SK-N-SH (cell line): ENCODE measurements at regions not wholly inside any gene's neighbourhood (a gene's known extent, or its start where the extent isn't known, plus 50 kb on each side); places are given as distances from the start of the nearest gene placed in this dataset.

Source experiments
- EP300 ChIP-seq, 2 experiments: IDR thresholded peaks; 2 replicates each; pipeline versions ENCODE4 v1.4.0 to v1.6.1; 2012; ENCODE audit warnings: borderline replicate concordance in 1 of 2, low read depth in 1 of 2, low read length in 1 of 2
- FOXM1 ChIP-seq: IDR thresholded peaks from 2 replicates; pipeline ENCODE4 v1.4.0; 2012; ENCODE audit warnings: low read depth, mild to moderate bottlenecking
- GATA2 ChIP-seq: sonication (generic); formaldehyde crosslinking; IDR thresholded peaks from 2 replicates; pipeline ENCODE4 v1.5.0; 2020; ENCODE audit warnings: mild to moderate bottlenecking, missing genetic modification reagents
- TF ChIP-seq, protein P1 (sequence below): fragments of 200-600 bp; sonication (generic); IDR thresholded peaks from 2 replicates; pipeline ENCODE4 v1.6.1; 2017; ENCODE audit warnings: antibody characterized with exemption, mild to moderate bottlenecking, moderate library complexity

- TF ChIP-seq, protein P1, sequence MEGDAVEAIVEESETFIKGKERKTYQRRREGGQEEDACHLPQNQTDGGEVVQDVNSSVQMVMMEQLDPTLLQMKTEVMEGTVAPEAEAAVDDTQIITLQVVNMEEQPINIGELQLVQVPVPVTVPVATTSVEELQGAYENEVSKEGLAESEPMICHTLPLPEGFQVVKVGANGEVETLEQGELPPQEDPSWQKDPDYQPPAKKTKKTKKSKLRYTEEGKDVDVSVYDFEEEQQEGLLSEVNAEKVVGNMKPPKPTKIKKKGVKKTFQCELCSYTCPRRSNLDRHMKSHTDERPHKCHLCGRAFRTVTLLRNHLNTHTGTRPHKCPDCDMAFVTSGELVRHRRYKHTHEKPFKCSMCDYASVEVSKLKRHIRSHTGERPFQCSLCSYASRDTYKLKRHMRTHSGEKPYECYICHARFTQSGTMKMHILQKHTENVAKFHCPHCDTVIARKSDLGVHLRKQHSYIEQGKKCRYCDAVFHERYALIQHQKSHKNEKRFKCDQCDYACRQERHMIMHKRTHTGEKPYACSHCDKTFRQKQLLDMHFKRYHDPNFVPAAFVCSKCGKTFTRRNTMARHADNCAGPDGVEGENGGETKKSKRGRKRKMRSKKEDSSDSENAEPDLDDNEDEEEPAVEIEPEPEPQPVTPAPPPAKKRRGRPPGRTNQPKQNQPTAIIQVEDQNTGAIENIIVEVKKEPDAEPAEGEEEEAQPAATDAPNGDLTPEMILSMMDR = no peak
- no peak for TF ChIP-seq EP300 (IDR thresholded peaks at IDR 0.05; ENCODE audit: borderline replicate concordance in 1 of 2, low read depth in 1 of 2, low read length in 1 of 2)
- no peak for TF ChIP-seq FOXM1
- TF ChIP-seq GATA2 = no peak
These were observed 65.8 kb upstream of the LINGO1 start for GRCh38 chr15:77698481-77698880.
